Parathyroid adenoma (tissue), 2 donors: ENCODE measurements at regions not wholly inside any gene's neighbourhood (a gene's known extent, or its start where the extent isn't known, plus 50 kb on each side); places are given as distances from the start of the nearest gene placed in this dataset.

Experiments used
- H2AFZ ChIP-seq: fragments of 300-600 bp; sonication (generic); one replicate; pipeline ENCODE4 v1.7.0; 2017; ENCODE audit warnings: antibody characterized with exemption, mild to moderate bottlenecking
- H3K27ac ChIP-seq: fragments of 300-600 bp; sonication (generic); one replicate; pipeline ENCODE4 v1.7.0; 2017
- H3K27me3 ChIP-seq: fragments of 300-600 bp; sonication (generic); one replicate; pipeline ENCODE4 v1.7.0; 2017; ENCODE audit warnings: low read length; ENCODE audit not compliant: control insufficient read depth, insufficient read depth
- H3K36me3 ChIP-seq: fragments of 300-600 bp; sonication (generic); one replicate; pipeline ENCODE4 v1.7.0; 2017; ENCODE audit warnings: low read length; ENCODE audit not compliant: control insufficient read depth, insufficient read depth
- H3K4me1 ChIP-seq: fragments of 300-600 bp; sonication (generic); one replicate; pipeline ENCODE4 v1.7.0; 2017; ENCODE audit warnings: control low read depth
- H3K4me2 ChIP-seq: fragments of 300-600 bp; sonication (generic); one replicate; pipeline ENCODE4 v1.7.0; 2017; ENCODE audit warnings: low read length
- H3K4me3 ChIP-seq: fragments of 300-600 bp; sonication (generic); one replicate; pipeline ENCODE4 v1.7.0; 2017; ENCODE audit warnings: low read depth, low read length
- H3K79me2 ChIP-seq: fragments of 300-600 bp; sonication (generic); one replicate; pipeline ENCODE4 v1.7.0; 2017; ENCODE audit warnings: control low read depth
- H3K9ac ChIP-seq: fragments of 300-600 bp; sonication (generic); one replicate; pipeline ENCODE4 v1.7.0; 2017; ENCODE audit warnings: mild to moderate bottlenecking
- H3K9me3 ChIP-seq: fragments of 300-600 bp; sonication (generic); one replicate; pipeline ENCODE4 v1.7.0; 2017; ENCODE audit warnings: low read length; ENCODE audit not compliant: control insufficient read depth
- TF ChIP-seq, protein P1 (sequence below): fragments of 300-600 bp; sonication (generic); IDR thresholded peaks from one replicate; pipeline ENCODE4 v1.7.0; 2017; ENCODE audit warnings: antibody characterized with exemption, mild to moderate bottlenecking
- donor health status: primary hyperparathyroidism.

DNA sequence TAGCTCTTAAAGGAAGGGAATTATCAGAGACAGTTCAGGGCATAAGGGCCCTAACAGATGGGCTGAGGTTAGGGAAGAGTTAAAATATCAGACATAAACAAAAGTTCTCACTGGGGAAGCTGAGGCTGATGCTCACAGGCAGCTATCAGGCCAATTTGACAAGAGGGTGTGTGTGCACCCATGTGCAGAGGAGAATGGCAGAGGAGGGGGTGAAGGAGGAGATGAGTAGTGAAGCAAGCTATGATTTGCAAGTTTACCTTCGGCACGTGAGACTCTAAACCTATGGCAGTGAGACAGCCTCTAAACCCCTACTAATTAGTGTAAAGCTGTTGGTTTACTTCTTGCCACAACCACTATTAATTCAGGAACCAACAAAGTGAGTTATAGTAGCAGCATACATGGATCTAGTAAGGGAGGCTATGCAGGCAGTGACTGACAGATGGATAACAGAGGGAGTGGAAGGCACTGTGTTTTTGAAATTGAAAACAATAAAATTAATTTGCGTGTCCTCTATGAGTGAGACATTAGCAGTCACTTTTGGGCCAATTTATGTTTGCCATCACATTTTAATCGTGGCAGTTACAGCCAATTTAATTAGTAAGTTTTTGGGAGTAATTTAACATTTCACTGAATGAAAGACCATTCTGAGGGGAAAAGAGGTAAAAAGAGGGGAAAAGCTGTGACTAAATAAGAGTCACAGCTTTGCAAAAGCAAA lies 99.6 kb upstream of the HTR2A start:
- no peaks in the 10 kb centered on the region for H3K79me2 ChIP-seq
- H3K4me1 ChIP-seq: no peaks in the 10 kb centered on the region
- H3K9ac ChIP-seq: no peak overlapping the region
- TF ChIP-seq, protein P1, sequence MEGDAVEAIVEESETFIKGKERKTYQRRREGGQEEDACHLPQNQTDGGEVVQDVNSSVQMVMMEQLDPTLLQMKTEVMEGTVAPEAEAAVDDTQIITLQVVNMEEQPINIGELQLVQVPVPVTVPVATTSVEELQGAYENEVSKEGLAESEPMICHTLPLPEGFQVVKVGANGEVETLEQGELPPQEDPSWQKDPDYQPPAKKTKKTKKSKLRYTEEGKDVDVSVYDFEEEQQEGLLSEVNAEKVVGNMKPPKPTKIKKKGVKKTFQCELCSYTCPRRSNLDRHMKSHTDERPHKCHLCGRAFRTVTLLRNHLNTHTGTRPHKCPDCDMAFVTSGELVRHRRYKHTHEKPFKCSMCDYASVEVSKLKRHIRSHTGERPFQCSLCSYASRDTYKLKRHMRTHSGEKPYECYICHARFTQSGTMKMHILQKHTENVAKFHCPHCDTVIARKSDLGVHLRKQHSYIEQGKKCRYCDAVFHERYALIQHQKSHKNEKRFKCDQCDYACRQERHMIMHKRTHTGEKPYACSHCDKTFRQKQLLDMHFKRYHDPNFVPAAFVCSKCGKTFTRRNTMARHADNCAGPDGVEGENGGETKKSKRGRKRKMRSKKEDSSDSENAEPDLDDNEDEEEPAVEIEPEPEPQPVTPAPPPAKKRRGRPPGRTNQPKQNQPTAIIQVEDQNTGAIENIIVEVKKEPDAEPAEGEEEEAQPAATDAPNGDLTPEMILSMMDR: no peak
- no peak overlapping the region for H3K4me2 ChIP-seq
- no peaks in the 10 kb centered on the region for H3K36me3 ChIP-seq
- H3K4me3 ChIP-seq: no peak overlapping the region
- H3K27me3 ChIP-seq: no peaks in the 10 kb centered on the region
- H2AFZ ChIP-seq: no peak overlapping the region
- no peaks in the 10 kb centered on the region for H3K9me3 ChIP-seq
- no peak overlapping the region for H3K27ac ChIP-seq

GRCh38 chr13:46995874-46996273 lies 99.0 kb upstream of the HTR2A start:
- Histone ChIP-seq H3K36me3 (no peaks in the 10 kb centered on the region), H3K4me1 (no peaks in the 10 kb centered on the region), H3K27me3 (no peaks in the 10 kb centered on the region), H3K9ac (no peak overlapping the region), H3K4me2 (no peak overlapping the region), H3K9me3 (no peaks in the 10 kb centered on the region), H3K4me3 (no peak overlapping the region), H3K27ac (no peak overlapping the region), H3K79me2 (no peaks in the 10 kb centered on the region), H2AFZ (no peak overlapping the region)
- TF ChIP-seq, protein P1: no peak

- H3K27me3 ChIP-seq: no peaks in the 10 kb centered on the region
- no peak overlapping the region for H3K27ac ChIP-seq
- TF ChIP-seq, protein P1: no peak
- H3K9me3 ChIP-seq: no peaks in the 10 kb centered on the region
- no peaks in the 10 kb centered on the region for H3K36me3 ChIP-seq
- no peak overlapping the region for H3K9ac ChIP-seq
- H3K4me1 ChIP-seq: no peaks in the 10 kb centered on the region
- H3K4me3 ChIP-seq: no peak overlapping the region
- H2AFZ ChIP-seq: no peak overlapping the region
- H3K4me2 ChIP-seq: no peak overlapping the region
- H3K79me2 ChIP-seq: no peaks in the 10 kb centered on the region
Observed at GRCh38 chr13:46994492-46994891, 97.6 kb upstream of the HTR2A start.

DNA sequence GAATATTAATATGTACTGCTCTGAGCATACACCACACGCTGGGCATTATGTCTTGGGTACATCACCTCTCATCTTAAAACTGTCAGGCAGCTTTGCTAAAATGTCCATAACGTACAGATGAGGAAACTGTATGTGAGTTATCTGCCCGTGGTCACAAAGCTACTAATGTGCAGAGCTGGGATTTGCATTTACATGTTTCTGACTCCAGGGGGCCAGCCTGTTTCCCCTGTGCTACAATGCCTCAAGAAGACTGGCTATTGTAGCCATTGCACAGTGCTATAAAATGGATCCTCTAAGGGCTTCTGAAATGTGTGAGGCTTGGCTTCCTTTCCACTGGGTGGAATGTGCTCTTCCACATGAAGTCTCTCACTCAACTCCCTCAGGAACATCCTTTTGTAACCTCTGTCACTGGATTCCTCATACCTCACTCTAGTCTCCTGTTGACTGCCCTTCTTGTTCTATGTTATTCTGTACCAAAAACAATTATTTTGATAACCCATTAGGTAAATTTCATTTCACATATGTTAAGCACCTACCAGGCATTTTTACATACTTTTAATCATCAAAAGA lies 95.6 kb upstream of the HTR2A start:
- H3K27ac ChIP-seq: no peak overlapping the region
- H2AFZ ChIP-seq: no peak overlapping the region
- no peaks in the 10 kb centered on the region for H3K36me3 ChIP-seq
- TF ChIP-seq, protein P1: no peak
- no peak overlapping the region for H3K4me2 ChIP-seq
- no peaks in the 10 kb centered on the region for H3K27me3 ChIP-seq
- no peaks in the 10 kb centered on the region for H3K4me1 ChIP-seq
- no peak overlapping the region for H3K9ac ChIP-seq
- no peak overlapping the region for H3K4me3 ChIP-seq
- H3K9me3 ChIP-seq: no peaks in the 10 kb centered on the region
- H3K79me2 ChIP-seq: no peaks in the 10 kb centered on the region

DNA sequence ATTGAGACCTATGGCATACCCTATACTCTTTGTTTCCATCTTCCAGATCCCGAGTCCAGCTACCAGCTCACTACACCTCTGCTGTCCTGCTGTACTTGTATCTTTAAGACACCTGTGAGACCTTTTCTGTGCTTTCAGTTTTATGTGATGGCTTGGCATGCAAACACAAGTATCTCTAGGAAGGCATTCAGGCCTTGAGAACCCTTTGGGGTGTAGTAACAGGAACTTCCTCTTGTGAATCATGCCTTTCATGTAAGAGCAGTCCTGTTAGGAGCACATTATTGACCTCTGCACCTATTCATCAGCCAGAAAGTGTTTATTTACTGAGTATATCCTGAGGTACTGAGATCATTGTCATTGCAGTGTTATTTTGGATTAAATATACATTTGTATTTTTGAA lies 87.0 kb upstream of the HTR2A start:
- Histone ChIP-seq H3K27me3 (no peaks in the 10 kb centered on the region), H3K4me1 (no peaks in the 10 kb centered on the region), H3K4me3 (no peak overlapping the region), H3K4me2 (no peak overlapping the region), H3K27ac (no peak overlapping the region), H3K36me3 (no peaks in the 10 kb centered on the region), H3K79me2 (no peaks in the 10 kb centered on the region), H2AFZ (no peak overlapping the region), H3K9ac (no peak overlapping the region), H3K9me3 (no peaks in the 10 kb centered on the region)
- TF ChIP-seq, protein P1: no peak
